Trophoblast cell (in vitro differentiated cells and primary cell): ENCODE measurements at regions not wholly inside any gene's neighbourhood (a gene's known extent, or its start where the extent isn't known, plus 50 kb on each side); places are given as distances from the start of the nearest gene placed in this dataset.

Experiments used
- DNase-seq, 2 donors: peaks; one replicate each; pipeline ENCODE4 v3.0.0-alpha.2; 2016
- H2AFZ ChIP-seq: 2 replicates; pipeline ENCODE4 v1.6.1; 2013; ENCODE audit warnings: low read length, moderate library complexity, mild to moderate bottlenecking; ENCODE audit not compliant: insufficient read depth, poor library complexity
- H2AK5ac ChIP-seq: 2 replicates; pipeline ENCODE4 v1.6.1; 2013; ENCODE audit warnings: mild to moderate bottlenecking, low read length
- H2BK120ac ChIP-seq: 2 replicates; pipeline ENCODE4 v1.6.1; 2013; ENCODE audit warnings: low read length, mild to moderate bottlenecking, moderate library complexity; ENCODE audit not compliant: insufficient read depth, poor library complexity
- H2BK12ac ChIP-seq: 2 replicates; pipeline ENCODE4 v1.6.1; 2013; ENCODE audit warnings: mild to moderate bottlenecking, low read length, moderate library complexity
- H2BK5ac ChIP-seq: 2 replicates; pipeline ENCODE4 v1.6.1; 2013; ENCODE audit warnings: low read length, low read depth, moderate library complexity, mild to moderate bottlenecking; ENCODE audit not compliant: poor library complexity
- H3K14ac ChIP-seq: 2 replicates; pipeline ENCODE4 v1.6.1; 2013; ENCODE audit warnings: mild to moderate bottlenecking, low read length
- H3K18ac ChIP-seq: 2 replicates; pipeline ENCODE4 v1.6.1; 2013; ENCODE audit warnings: mild to moderate bottlenecking, low read length
- H3K23ac ChIP-seq: 2 replicates; pipeline ENCODE4 v1.6.1; 2013; ENCODE audit warnings: low read length
- H3K27ac ChIP-seq: 2 replicates; pipeline ENCODE4 v1.5.1; 2013; ENCODE audit warnings: low read depth, mild to moderate bottlenecking, inconsistent platforms, low read length, moderate library complexity
- H3K27me3 ChIP-seq: 2 replicates; pipeline ENCODE4 v1.6.1; 2013; ENCODE audit warnings: inconsistent platforms, mild to moderate bottlenecking, low read length, moderate library complexity; ENCODE audit not compliant: insufficient read depth
- H3K36me3 ChIP-seq, 2 experiments: 1 replicate in 1 of 2; 2 replicates in 1 of 2; pipeline ENCODE4 v1.6.1; 2013; ENCODE audit warnings: low read length in 2 of 2, mild to moderate bottlenecking in 2 of 2, moderate library complexity in 1 of 2; ENCODE audit not compliant: insufficient read depth in 2 of 2, control insufficient read depth in 1 of 2
- H3K4ac ChIP-seq: 2 replicates; pipeline ENCODE4 v1.6.1; 2013; ENCODE audit warnings: low read depth, mild to moderate bottlenecking, low read length, moderate library complexity
- H3K4me1 ChIP-seq, 2 experiments: 1 replicate in 1 of 2; 2 replicates in 1 of 2; pipeline ENCODE4 v1.6.1; 2013; ENCODE audit warnings: low read length in 2 of 2, mild to moderate bottlenecking in 2 of 2, moderate library complexity in 1 of 2; ENCODE audit not compliant: insufficient read depth in 2 of 2, control insufficient read depth in 1 of 2
- H3K4me2 ChIP-seq: 2 replicates; pipeline ENCODE4 v1.6.1; 2013; ENCODE audit warnings: inconsistent platforms, mild to moderate bottlenecking, low read length, moderate library complexity
- H3K4me3 ChIP-seq: 2 replicates; pipeline ENCODE4 v1.5.1; 2013; ENCODE audit warnings: mild to moderate bottlenecking, low read depth, low read length, inconsistent platforms
- H3K79me1 ChIP-seq: one replicate; pipeline ENCODE4 v1.6.1; 2013; ENCODE audit warnings: low read length
- H3K79me2 ChIP-seq: 2 replicates; pipeline ENCODE4 v1.6.1; 2013; ENCODE audit warnings: low read length, mild to moderate bottlenecking; ENCODE audit not compliant: control insufficient read depth, insufficient read depth, poor library complexity
- H3K9ac ChIP-seq: 2 replicates; pipeline ENCODE4 v1.6.1; 2013; ENCODE audit warnings: mild to moderate bottlenecking, low read length
- H3K9me3 ChIP-seq: 2 replicates; pipeline ENCODE4 v1.6.1; 2013; ENCODE audit warnings: low read depth, mild to moderate bottlenecking, control low read depth, inconsistent platforms, low read length; ENCODE audit not compliant: insufficient read depth
- H4K12ac ChIP-seq: 2 replicates; pipeline ENCODE4 v1.6.1; 2013; ENCODE audit warnings: low read depth, mild to moderate bottlenecking, low read length, moderate library complexity
- H4K8ac ChIP-seq: 2 replicates; pipeline ENCODE4 v1.6.1; 2013; ENCODE audit warnings: low read depth, mild to moderate bottlenecking, low read length, moderate library complexity
- H4K91ac ChIP-seq: one replicate; pipeline ENCODE4 v1.6.1; 2013; ENCODE audit warnings: low read depth, mild to moderate bottlenecking, low read length, moderate library complexity
- WGBS: extraction: QIAGEN DNeasy Blood & Tissue Kit; methylation state at CpG from one replicate; pipeline ENCODE4 v1.1.7; 2013; ENCODE audit warnings: missing lambda C conversion rate; ENCODE audit not compliant: insufficient read length, insufficient coverage; ENCODE audit errors: extremely low coverage; 5-methylcytosine and 5-hydroxymethylcytosine counted together

DNA sequence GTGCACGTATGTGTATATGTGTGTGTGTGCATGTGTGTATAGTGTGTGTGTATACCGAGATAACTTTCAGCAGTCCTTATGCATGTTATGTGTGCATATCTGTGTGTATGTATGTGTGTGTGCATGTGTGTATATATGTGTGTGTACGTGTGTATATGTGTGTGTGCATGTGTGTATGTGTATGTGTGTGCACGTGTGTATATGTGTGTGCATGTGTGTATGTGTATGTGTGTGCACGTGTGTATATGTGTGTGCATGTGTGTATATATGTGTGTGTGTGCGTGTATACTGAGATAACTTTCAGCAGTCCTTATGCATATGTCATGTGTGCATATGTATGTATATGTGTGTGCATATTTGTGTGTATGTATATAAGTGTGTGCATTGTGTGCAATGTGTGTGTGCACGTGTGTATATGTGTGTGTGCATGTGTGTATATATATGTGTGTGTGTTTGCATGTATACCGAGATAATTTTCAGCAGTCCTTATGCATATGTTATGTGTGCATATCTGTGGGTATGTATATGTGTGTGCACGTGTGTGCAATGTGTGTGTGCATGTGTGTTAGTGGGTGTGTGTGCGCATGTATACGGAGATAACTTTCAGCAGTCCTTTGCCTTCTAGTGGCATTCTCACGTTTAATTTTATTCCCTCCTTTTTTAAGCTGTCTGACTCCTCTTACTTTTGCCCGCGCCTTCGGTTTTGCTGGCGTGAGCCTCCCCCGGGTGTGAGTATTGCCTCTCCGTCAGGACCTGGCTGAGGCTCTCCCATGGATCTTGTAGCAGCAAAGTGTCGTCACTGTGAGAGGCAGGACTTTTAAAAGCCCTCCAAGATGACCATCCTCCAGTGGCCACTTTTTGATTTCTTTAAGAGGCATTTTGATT is 99.6 kb upstream of the SHOX start:
- Histone ChIP-seq H3K9me3 (peaks cover under 1% of the 10 kb centered on the region), H2AFZ (no peak overlapping the region), H3K79me1 (no peaks in the 10 kb centered on the region), H3K9ac (no peak overlapping the region), H3K27me3 (no peaks in the 10 kb centered on the region), H4K91ac (no peak overlapping the region), H2BK5ac (no peak overlapping the region), H3K4me2 (no peak overlapping the region), H3K4me1 (no peaks in the 10 kb centered on the region), H2BK12ac (no peak overlapping the region), H3K4me3 (no peak overlapping the region), H2AK5ac (no peak overlapping the region), H3K36me3 (no peaks in the 10 kb centered on the region), H3K79me2 (no peaks in the 10 kb centered on the region), H3K4ac (no peak overlapping the region), H3K23ac (no peak overlapping the region), H3K27ac (no peak overlapping the region), H2BK120ac (no peak overlapping the region), H4K12ac (no peak overlapping the region), H3K14ac (no peak overlapping the region), H3K18ac (no peak overlapping the region), H4K8ac (no peak overlapping the region)
- DNase-seq, result no peak
- no CpG with 5 or more reads among the region's 19 CpGs for WGBS

DNA sequence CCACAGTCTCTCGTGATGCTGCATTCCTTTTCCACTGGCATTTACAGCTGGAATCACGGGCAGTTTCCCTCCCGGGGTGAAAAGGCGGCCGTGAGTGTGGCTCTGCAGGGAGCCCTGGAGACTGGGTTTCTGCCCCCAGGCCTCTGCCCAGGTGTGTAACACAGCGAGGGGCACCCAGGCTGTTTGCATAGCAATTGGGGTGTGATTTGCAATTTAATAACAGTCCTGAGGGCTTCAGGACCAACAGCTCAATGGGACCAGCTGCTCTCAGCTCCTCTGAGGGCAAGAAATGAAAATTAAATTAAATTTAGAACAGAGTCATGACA is 99.0 kb upstream of the SHOX start:
- no peaks in the 10 kb centered on the region for H3K79me1 ChIP-seq
- no peak overlapping the region for H4K8ac ChIP-seq
- H2AK5ac ChIP-seq, result no peak overlapping the region
- H3K27me3 ChIP-seq, result no peaks in the 10 kb centered on the region
- H3K27ac ChIP-seq, result no peak overlapping the region
- H3K9ac ChIP-seq, result no peak overlapping the region
- no peaks in the 10 kb centered on the region for H3K4me1 ChIP-seq
- no CpG with 5 or more reads among the region's 6 CpGs for WGBS
- no peak overlapping the region for H3K4me3 ChIP-seq
- H3K4ac ChIP-seq, result no peak overlapping the region
- peaks cover 1% of the 10 kb centered on the region for H3K9me3 ChIP-seq
- no peaks in the 10 kb centered on the region for H3K36me3 ChIP-seq
- H3K23ac ChIP-seq, result no peak overlapping the region
- no peak overlapping the region for H4K91ac ChIP-seq
- H3K18ac ChIP-seq, result no peak overlapping the region
- no peak overlapping the region for H2BK12ac ChIP-seq
- H2AFZ ChIP-seq, result no peak overlapping the region
- H2BK120ac ChIP-seq, result no peak overlapping the region
- no peak overlapping the region for H3K4me2 ChIP-seq
- DNase-seq, result no peak
- H2BK5ac ChIP-seq, result no peak overlapping the region
- no peaks in the 10 kb centered on the region for H3K79me2 ChIP-seq
- H3K14ac ChIP-seq, result no peak overlapping the region
- no peak overlapping the region for H4K12ac ChIP-seq

DNA sequence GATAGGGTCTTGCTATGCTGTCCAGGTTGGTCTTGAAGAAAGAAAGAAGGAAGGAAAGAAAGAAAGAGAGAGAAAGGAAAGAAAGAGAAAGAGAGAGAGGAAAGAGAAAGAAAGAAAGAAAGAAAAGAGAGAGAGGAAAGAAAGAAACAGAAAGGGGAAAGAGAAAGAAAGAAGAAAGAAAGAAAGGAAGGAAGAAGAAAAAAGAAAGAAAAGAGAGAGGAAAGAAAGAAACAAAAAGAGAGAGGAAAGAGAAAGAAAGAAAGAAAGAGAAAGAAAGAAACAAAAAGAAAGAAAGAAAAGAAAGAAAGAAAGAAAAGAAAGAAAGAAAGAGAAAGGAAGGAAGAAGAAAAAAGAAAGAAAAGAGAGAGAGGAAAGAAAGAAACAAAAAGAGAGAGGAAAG is 95.8 kb upstream of the SHOX start:
- Histone ChIP-seq H2BK120ac (no peak overlapping the region), H4K91ac (no peak overlapping the region)

DNA sequence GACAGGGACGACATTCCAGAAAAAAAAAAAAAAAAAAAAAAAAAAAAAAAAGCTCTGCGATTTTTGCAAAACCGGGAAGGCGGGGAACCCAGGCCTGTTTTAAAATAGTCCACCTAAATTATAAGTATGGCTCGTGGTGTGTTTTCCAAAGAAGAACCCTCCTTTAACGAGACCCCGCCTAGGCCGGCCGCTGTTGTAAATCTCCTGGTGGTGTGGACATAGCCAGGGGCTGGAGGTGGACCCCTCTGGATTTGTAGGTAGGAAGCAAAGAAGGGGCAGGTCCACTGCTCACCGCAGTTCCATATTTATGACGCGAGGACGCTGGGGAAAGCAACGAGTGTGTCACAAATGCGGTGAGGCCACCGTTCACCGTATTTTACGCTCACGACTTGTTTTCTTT is 94.0 kb upstream of the SHOX start:
- Histone ChIP-seq H3K9me3 (peaks cover 1% of the 10 kb centered on the region), H3K36me3 (no peaks in the 10 kb centered on the region), H3K14ac (no peak overlapping the region), H4K8ac (no peak overlapping the region), H4K91ac (no peak overlapping the region), H3K79me2 (no peaks in the 10 kb centered on the region), H2AK5ac (no peak overlapping the region), H2BK5ac (no peak overlapping the region), H3K9ac (no peak overlapping the region), H3K23ac (no peak overlapping the region), H3K4me1 (peaks cover 0 to 8% of the 10 kb centered on the region in 2 experiments), H3K4me2 (no peak overlapping the region), H2BK120ac (no peak overlapping the region), H2AFZ (no peak overlapping the region), H3K4me3 (no peak overlapping the region), H3K79me1 (no peaks in the 10 kb centered on the region), H4K12ac (no peak overlapping the region), H3K18ac (no peak overlapping the region), H2BK12ac (no peak overlapping the region), H3K4ac (no peak overlapping the region), H3K27ac (no peak overlapping the region), H3K27me3 (no peaks in the 10 kb centered on the region)
- no CpG with 5 or more reads among the region's 19 CpGs for WGBS
- no peak for DNase-seq

More for the DNA sequence above, 95.8 kb upstream of the SHOX start:
- H3K23ac ChIP-seq, result no peak overlapping the region
- H3K4me1 ChIP-seq, result peaks cover 0 to 5% of the 10 kb centered on the region in 2 experiments
- H3K9me3 ChIP-seq, result peaks cover 1% of the 10 kb centered on the region
- H3K4me3 ChIP-seq, result no peak overlapping the region
- H3K14ac ChIP-seq, result no peak overlapping the region
- H3K18ac ChIP-seq, result no peak overlapping the region
- H3K9ac ChIP-seq, result no peak overlapping the region
- no peaks in the 10 kb centered on the region for H3K27me3 ChIP-seq
- no peaks in the 10 kb centered on the region for H3K79me2 ChIP-seq
- H3K36me3 ChIP-seq, result no peaks in the 10 kb centered on the region
- H3K27ac ChIP-seq, result no peak overlapping the region
- DNase-seq, result no peak
- no peak overlapping the region for H2AK5ac ChIP-seq
- no peak overlapping the region for H2BK5ac ChIP-seq
- H4K8ac ChIP-seq, result no peak overlapping the region
- H2BK12ac ChIP-seq, result no peak overlapping the region
- H2AFZ ChIP-seq, result no peak overlapping the region
- H3K4ac ChIP-seq, result no peak overlapping the region
- no peak overlapping the region for H3K4me2 ChIP-seq
- H3K79me1 ChIP-seq, result no peaks in the 10 kb centered on the region
- no peak overlapping the region for H4K12ac ChIP-seq
